SU-DHL-6 (cell line): ENCODE measurements at regions not wholly inside any gene's neighbourhood (a gene's known extent, or its start where the extent isn't known, plus 50 kb on each side); places are given as distances from the start of the nearest gene placed in this dataset.

Experiments used
- EZH2phosphoT487 ChIP-seq: fragments of 200-600 bp; sonication (generic), shearing (Covaris generic); conservative IDR thresholded peaks from 2 replicates; pipeline ENCODE4 v1.6.1; 2018; ENCODE audit warnings: mild to moderate bottlenecking, antibody characterized with exemption, low read length, moderate library complexity, mixed read lengths
- TF ChIP-seq, protein P1 (sequence below): fragments of 200-600 bp; sonication (generic); IDR thresholded peaks from one replicate; pipeline ENCODE4 v1.5.1; 2017; ENCODE audit warnings: antibody characterized with exemption, mild to moderate bottlenecking, low read length, moderate library complexity; ENCODE audit not compliant: insufficient read depth, poor library complexity, severe bottlenecking

DNA sequence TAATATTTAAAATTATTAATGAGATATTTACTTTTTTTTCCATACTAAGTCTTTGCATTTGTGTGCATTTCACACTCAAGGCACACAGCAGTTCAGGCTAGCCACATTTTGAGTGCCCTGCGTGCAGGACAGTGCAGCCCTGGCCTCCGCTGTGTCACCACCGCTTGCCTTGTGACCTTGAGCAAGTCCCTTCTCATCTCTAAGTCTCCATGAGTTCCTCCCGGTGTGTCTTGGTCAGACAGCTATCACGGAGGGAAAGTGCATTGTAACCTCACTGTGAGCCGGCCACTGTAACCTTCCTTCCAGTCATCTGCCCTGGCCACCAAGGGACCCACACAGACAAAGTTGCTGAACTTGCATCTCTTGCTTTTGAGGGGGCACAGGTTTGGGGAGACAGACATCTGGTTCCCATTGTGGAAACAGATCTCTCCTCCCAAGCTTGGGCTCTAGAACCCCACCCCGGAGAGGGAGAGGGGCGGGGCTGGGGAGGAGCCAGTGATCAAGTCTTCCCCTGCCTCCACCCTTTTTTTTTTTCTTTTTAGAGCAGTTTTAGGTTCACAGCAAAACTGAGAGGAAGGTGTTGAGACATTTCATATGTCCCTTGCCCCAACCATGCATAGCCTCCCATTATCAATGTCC lies 96.8 kb downstream of the C9orf50 start:
- no peak for TF ChIP-seq EZH2phosphoT487
- TF ChIP-seq, protein P1, sequence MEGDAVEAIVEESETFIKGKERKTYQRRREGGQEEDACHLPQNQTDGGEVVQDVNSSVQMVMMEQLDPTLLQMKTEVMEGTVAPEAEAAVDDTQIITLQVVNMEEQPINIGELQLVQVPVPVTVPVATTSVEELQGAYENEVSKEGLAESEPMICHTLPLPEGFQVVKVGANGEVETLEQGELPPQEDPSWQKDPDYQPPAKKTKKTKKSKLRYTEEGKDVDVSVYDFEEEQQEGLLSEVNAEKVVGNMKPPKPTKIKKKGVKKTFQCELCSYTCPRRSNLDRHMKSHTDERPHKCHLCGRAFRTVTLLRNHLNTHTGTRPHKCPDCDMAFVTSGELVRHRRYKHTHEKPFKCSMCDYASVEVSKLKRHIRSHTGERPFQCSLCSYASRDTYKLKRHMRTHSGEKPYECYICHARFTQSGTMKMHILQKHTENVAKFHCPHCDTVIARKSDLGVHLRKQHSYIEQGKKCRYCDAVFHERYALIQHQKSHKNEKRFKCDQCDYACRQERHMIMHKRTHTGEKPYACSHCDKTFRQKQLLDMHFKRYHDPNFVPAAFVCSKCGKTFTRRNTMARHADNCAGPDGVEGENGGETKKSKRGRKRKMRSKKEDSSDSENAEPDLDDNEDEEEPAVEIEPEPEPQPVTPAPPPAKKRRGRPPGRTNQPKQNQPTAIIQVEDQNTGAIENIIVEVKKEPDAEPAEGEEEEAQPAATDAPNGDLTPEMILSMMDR: no peak
